Osteocyte (in vitro differentiated cells): ENCODE measurements at regions not wholly inside any gene's neighbourhood (a gene's known extent, or its start where the extent isn't known, plus 50 kb on each side); places are given as distances from the start of the nearest gene placed in this dataset.

Experiments used
- DNase-seq: peaks from one replicate; pipeline ENCODE4 v3.0.0; 2021; ENCODE audit warnings: mixed read lengths; ENCODE audit not compliant: unreplicated experiment; ENCODE audit errors: extremely low spot score
- H3K27ac Mint-ChIP-seq: one replicate; pipeline ENCODE4 v1.8.0; 2021; ENCODE audit warnings: mild to moderate bottlenecking, mixed read lengths; ENCODE audit not compliant: unreplicated experiment
- H3K27me3 Mint-ChIP-seq: one replicate; pipeline ENCODE4 v1.8.0; 2021; ENCODE audit warnings: mixed read lengths; ENCODE audit not compliant: unreplicated experiment
- H3K36me3 Mint-ChIP-seq: one replicate; pipeline ENCODE4 v1.8.0; 2021; ENCODE audit warnings: mixed read lengths; ENCODE audit not compliant: unreplicated experiment
- H3K4me1 Mint-ChIP-seq: one replicate; pipeline ENCODE4 v1.8.0; 2021; ENCODE audit warnings: mixed read lengths; ENCODE audit not compliant: unreplicated experiment
- H3K4me3 Mint-ChIP-seq: one replicate; pipeline ENCODE4 v1.8.0; 2021; ENCODE audit warnings: mild to moderate bottlenecking, moderate library complexity, mixed read lengths; ENCODE audit not compliant: unreplicated experiment
- H3K9me3 Mint-ChIP-seq: one replicate; pipeline ENCODE4 v1.8.0; 2021; ENCODE audit warnings: mixed read lengths; ENCODE audit not compliant: unreplicated experiment
- TF ChIP-seq, protein P1 (sequence below): fragments of 200-600 bp; sonication (generic); IDR thresholded peaks from 2 replicates; pipeline ENCODE4 v1.5.0; 2021; ENCODE audit warnings: antibody characterized with exemption, mild to moderate bottlenecking, moderate library complexity

- Mint-ChIP-seq H3K4me3 (no peak overlapping the region), H3K27ac (no peak overlapping the region), H3K9me3 (no peaks in the 10 kb centered on the region), H3K36me3 (no peaks in the 10 kb centered on the region), H3K4me1 (no peaks in the 10 kb centered on the region), H3K27me3 (no peaks in the 10 kb centered on the region)
- TF ChIP-seq, protein P1, sequence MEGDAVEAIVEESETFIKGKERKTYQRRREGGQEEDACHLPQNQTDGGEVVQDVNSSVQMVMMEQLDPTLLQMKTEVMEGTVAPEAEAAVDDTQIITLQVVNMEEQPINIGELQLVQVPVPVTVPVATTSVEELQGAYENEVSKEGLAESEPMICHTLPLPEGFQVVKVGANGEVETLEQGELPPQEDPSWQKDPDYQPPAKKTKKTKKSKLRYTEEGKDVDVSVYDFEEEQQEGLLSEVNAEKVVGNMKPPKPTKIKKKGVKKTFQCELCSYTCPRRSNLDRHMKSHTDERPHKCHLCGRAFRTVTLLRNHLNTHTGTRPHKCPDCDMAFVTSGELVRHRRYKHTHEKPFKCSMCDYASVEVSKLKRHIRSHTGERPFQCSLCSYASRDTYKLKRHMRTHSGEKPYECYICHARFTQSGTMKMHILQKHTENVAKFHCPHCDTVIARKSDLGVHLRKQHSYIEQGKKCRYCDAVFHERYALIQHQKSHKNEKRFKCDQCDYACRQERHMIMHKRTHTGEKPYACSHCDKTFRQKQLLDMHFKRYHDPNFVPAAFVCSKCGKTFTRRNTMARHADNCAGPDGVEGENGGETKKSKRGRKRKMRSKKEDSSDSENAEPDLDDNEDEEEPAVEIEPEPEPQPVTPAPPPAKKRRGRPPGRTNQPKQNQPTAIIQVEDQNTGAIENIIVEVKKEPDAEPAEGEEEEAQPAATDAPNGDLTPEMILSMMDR = no peak
- no peak for DNase-seq
Measured at GRCh38 chr17:13827118-13827517, 225.4 kb upstream of the HS3ST3A1 start.

DNA sequence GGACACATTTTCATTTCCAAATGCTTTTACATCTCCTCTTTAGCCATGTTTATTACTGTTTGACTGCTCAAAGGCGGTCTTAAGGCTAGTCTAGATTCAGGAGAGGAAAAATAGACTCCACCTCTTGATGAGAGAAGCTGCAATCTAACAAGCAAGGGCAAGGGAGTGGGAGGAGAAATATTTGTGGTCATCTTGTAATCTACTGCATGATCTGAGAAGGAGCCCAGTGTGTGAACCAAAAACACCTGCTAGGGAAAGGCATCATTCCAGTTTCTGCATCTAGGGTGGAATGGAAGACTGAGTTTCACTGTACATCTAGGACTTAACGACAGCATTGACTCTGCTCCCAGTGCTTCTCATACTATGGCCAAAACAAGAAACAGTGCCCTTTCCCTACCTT, 232.2 kb upstream of the HS3ST3A1 start:
- no peaks in the 10 kb centered on the region for H3K4me1 Mint-ChIP-seq
- DNase-seq = no peak
- TF ChIP-seq, protein P1 = no peak
- H3K9me3 Mint-ChIP-seq = no peaks in the 10 kb centered on the region
- H3K27ac Mint-ChIP-seq = no peak overlapping the region
- H3K4me3 Mint-ChIP-seq = no peak overlapping the region
- H3K27me3 Mint-ChIP-seq = no peaks in the 10 kb centered on the region
- no peaks in the 10 kb centered on the region for H3K36me3 Mint-ChIP-seq

DNA sequence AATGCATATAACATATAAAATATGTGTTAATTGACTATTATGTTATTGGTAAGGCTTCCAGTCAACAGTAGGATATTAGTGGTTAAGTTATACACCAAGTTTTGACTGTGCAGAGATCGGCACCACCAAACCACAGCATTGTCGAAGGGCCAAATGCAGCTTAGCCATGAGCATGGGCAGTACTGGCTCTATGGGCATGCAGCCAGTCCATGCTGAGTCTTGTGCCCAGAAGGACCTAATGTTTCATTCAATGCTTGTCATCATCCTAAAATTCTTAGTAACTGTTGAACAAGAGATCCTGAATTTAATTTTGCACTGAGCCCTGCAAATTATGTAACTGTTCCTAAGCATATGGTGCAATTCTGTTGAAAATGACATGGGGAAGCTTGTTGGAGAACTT, 233.4 kb upstream of the HS3ST3A1 start:
- no peak overlapping the region for H3K4me3 Mint-ChIP-seq
- no peak overlapping the region for H3K27ac Mint-ChIP-seq
- no peak for DNase-seq
- TF ChIP-seq, protein P1 = no peak
- H3K27me3 Mint-ChIP-seq = no peaks in the 10 kb centered on the region
- no peaks in the 10 kb centered on the region for H3K4me1 Mint-ChIP-seq
- H3K36me3 Mint-ChIP-seq = no peaks in the 10 kb centered on the region
- no peaks in the 10 kb centered on the region for H3K9me3 Mint-ChIP-seq

DNA sequence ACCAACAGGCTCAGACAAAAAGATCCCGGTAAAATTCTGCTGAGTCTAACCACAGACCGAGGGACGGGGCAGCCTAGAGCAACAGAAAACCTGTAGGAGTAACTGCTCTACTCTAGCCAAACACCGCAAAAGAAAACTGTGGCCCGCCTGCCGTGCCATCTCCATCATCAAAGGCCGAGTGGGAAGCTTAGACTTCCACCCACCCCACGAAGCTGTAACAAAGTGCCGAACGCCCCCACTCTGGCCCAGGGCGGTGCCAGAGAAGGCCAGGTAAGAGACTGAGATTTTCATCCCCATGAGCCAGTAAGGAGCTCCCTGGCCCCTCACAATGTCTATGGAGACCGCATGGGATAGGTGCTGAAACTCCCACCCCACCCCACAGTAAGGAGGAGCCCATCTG, 231.9 kb upstream of the COX10 start:
- Mint-ChIP-seq H3K27me3 (no peaks in the 10 kb centered on the region), H3K4me3 (no peak overlapping the region), H3K4me1 (no peaks in the 10 kb centered on the region), H3K27ac (no peak overlapping the region), H3K9me3 (no peaks in the 10 kb centered on the region), H3K36me3 (no peaks in the 10 kb centered on the region)
- TF ChIP-seq, protein P1 = no peak
- DNase-seq = peak; percentile 77

- no peak for DNase-seq
- Mint-ChIP-seq H3K36me3 (no peaks in the 10 kb centered on the region), H3K9me3 (no peaks in the 10 kb centered on the region), H3K27ac (no peak overlapping the region), H3K27me3 (peaks cover 3% of the 10 kb centered on the region), H3K4me1 (no peaks in the 10 kb centered on the region), H3K4me3 (no peak overlapping the region)
- TF ChIP-seq, protein P1 = no peak
Measured at GRCh38 chr17:13840254-13840653, 229.1 kb upstream of the COX10 start.
